HG03439 (cell line): ENCODE measurements at regions not wholly inside any gene's neighbourhood (a gene's known extent, or its start where the extent isn't known, plus 50 kb on each side); places are given as distances from the start of the nearest gene placed in this dataset.
"Not testable (repeated sequence)": the region's sequence is repeated elsewhere in the genome, so short reads cannot be mapped to it uniquely, and the experiment has no call there.

ENCODE experiments used
- ATAC-seq: cut with Tn5 transposase; IDR thresholded peaks from one replicate; pipeline ENCODE4 v1.9.1; 2021; ENCODE audit warnings: mild to moderate bottlenecking, moderate library complexity; ENCODE audit not compliant: unreplicated experiment

DNA sequence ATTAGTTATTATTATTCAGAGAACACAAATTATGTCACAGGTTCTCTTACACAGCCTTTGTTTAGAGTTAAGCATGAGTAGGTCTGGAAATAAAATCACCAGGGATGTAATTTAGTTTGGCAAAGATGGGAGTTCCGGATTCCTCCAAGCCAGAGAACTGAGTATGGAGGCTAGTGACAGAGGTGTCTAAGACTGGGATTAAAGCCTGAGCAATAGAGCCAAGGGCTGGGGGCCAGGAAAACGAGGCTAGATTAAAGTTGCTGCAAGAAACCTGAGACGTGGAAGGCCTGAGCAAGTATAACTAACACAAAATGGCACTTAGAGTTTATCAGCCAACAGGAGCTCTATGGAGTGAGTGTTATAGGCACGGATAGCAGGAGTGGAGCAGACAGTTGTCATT, 381.6 kb downstream of the SRGAP2C start:
- ATAC-seq: no peak

DNA sequence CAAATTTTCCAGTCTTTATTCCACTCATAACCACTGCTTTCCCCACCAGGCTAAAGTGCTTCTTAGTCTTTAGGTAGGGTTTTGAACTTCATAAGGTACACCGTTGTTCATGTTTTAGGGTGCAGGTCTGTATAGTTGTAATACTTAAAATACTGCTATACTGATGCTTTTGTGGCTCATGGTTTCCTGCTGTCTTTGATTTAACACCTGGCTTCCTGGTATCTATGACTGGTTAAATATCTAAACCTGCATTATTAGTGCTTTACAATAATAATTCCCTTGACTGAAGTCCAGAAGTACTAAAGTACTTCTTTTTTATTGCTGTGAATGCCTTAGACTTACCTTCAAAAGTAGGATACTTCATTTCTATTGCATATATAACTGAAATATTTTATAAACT, 384.7 kb downstream of the SRGAP2C start:
- ATAC-seq: no peak

- ATAC-seq: not testable (repeated sequence)
These were observed 389.2 kb downstream of the SRGAP2C start for GRCh38 chr1:121573881-121574504.

DNA sequence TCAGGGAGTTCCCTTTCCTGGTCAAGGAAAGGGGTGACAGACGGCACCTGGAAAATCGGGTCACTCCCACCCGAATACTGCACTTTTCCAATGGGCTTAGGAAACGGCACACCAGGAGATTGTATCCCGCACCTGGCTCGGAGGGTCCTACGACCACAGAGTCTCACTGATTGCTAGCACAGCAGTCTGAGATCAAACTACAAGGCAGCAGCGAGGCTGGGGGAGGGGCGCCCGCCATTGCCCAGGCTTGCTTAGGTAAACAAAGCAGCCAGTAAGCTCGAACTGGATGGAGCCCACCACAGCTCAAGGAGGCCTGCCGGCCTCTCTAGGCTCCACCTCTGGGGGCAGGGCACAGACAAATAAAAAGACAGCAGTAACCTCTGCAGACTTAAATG, 389.7 kb downstream of the SRGAP2C start:
- not testable (repeated sequence) for ATAC-seq

DNA sequence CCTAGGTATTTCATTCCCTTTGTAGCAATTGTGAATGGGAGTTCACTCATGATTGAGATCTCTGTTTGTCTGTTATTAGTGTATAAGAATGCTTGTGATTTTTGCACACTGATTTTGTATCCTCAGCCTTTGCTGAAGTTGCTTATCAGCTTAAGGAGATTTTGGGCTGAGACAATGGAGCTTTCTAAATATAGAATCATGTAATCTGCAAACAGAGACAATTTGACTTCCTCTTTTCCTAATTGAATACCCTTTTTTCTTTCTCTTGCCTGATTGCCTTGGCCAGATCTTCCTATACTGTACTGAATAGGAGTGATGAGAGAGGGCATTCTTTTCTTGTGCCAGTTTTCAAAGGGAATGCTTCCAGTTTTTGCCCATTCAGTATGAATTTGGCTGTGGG, 398.1 kb downstream of the SRGAP2C start:
- ATAC-seq: not testable (repeated sequence)

- ATAC-seq: no peak
These were observed 401.8 kb downstream of the SRGAP2C start for GRCh38 chr1:121586369-121587229.

GRCh38 chr1:121587230-121587569, 402.4 kb downstream of the SRGAP2C start:
- no peak for ATAC-seq

GRCh38 chr1:121587777-121588176, 403.0 kb downstream of the SRGAP2C start:
- no peak for ATAC-seq

- ATAC-seq: no peak
These were observed 409.3 kb downstream of the SRGAP2C start for GRCh38 chr1:121594096-121594495.

GRCh38 chr1:121595089-121595488, 410.3 kb downstream of the SRGAP2C start:
- ATAC-seq: no peak

DNA sequence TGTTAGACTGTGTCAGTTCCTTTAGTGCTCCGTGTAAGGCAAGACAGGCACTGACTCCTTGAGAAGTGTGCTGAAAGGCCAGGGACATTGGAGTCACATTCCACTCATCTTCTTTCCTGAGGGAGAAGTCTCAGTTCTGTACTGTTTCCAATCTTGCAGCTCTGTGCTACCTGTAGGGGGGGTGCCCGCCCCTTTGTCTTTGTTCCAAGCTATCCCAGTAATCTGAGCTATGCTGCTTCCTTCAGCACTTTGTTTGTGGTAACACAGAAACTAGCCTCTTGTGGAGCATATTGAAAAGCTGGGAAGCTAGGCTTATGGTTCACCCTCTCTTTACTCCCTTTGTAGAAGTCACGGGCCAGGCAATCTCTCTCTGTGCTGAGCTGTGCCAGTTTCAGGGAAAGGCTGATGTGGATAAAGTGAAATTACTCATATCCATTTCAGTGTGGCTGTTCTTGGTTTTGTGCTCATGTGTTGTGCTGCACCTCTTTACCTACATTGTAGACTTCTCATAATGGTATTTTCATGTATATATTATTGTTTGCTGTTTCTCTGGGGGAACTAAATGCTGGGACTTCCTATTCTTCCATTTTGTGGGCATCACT, 420.2 kb downstream of the SRGAP2C start:
- not testable (repeated sequence) for ATAC-seq

DNA sequence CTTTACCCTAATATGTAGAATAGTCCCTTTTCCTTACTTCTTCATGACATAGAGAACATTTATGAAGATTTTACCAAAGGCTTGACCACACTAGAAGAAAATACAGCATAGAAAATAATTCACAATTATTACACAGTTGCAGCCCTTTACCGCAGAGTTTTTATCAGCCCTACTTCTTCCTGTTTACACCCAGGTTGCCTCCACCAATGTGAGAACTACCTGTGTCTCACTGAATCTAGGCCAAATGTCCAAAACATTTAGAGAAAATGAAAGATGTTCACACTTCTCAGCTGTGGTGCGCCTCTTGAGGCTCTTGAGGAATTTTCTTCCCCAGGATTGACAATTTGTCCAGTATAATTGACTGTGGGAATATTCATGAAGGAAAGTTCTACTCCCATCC, 422.7 kb downstream of the SRGAP2C start:
- not testable (repeated sequence) for ATAC-seq
